ENCODE measurements at regions not wholly inside any gene's neighbourhood (a gene's known extent, or its start where the extent isn't known, plus 50 kb on each side); places are given as distances from the start of the nearest gene placed in this dataset.
A peak's percentile ranks its signal among the peaks of the same experiment; 100 is the strongest.

DNA sequence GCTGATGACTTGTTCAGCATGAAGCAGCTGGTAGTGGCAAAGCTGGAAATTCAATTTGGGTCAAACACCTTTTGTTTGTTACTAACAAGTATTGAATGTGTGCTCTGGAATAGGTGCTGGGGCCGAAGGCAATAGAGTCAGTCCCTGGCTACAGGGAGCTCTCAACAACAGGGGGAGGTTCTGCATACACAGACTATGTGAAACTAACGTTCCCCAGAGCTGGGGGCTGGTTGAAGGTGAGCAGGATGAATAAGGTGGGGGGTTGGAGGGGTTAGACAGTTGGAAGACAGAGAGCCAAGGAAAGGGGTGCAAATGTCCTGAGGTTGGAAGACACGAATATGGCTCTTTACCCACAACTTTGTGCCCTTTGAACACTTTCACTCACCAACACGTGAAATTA, 84.1 kb upstream of the PLPP4 start:
- DNase-seq (ENCODE audit: low spot score), result no peak

GRCh38 chr10:120375666-120376065, 81.4 kb upstream of the PLPP4 start:
- no peak for DNase-seq (ENCODE audit: low spot score)

- DNase-seq (ENCODE audit: low spot score), result no peak
Measured at GRCh38 chr10:120381931-120382330, 75.1 kb upstream of the PLPP4 start.

- DNase-seq (ENCODE audit: low spot score), result no peak
Measured at GRCh38 chr10:120382360-120382759, 74.7 kb upstream of the PLPP4 start.

DNA sequence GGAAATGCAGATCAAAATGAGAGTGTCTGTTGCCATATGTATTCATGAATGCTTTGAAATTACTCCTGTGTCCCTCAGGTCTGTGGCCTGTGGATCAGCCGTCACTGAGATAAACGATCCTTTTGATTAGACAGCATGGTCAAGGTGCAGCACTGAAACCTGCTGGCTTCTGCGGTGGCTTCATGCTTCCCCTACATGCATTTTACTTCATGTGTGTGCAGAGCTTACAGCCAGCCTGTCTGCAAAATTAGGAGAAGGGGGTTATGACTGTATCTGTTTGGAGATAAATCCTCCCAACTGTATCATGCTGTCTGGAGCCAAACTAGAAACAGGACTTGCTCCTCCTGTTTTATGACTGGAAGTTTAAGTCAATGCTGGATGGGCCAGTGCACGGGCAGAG, 71.0 kb upstream of the PLPP4 start:
- DNase-seq (ENCODE audit: low spot score), result no peak

DNA sequence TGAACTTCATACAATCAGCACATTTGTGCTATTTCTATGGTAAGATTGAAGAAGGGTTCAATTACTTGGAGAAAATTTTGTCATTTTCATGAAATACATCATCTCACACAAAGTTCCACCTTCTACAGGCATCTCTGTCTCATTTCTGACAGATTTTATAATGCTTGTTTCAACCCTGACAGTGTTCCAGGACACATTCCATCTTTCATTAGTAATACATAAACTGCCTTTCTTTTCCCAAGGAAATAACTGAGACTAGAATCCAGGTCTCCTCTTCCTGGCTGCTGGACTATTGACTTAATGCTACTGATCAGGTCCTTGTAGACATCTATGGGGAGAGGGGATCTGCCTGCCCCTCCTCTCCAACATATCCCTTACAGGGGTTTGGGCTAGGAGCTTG, 70.1 kb upstream of the PLPP4 start:
- no peak for DNase-seq (ENCODE audit: low spot score)

- peak; percentile 17 for DNase-seq (ENCODE audit: low spot score)
Measured at GRCh38 chr10:120387326-120387725, 69.7 kb upstream of the PLPP4 start.

DNA sequence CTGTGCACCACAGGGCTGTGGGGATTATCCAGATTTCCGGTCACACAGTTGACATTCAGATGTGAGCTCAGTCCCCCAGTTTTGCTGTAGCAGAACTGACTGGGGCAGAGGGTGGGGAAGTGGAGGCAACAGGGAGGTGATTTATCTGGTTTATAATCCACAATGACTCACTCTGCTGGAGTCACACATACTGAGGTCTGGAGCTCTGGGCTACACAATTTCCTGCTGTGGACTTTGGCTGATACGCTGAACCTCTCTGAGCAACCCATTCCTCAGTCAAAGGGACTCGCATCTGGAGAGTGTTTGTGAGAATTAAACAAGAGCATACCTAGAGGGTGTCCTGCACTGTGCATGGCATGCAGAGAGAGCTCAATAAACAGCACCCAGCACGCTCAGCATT, 64.8 kb upstream of the PLPP4 start:
- DNase-seq (ENCODE audit: low spot score), result no peak

- DNase-seq (ENCODE audit: low spot score), result no peak
Measured at GRCh38 chr10:120392671-120393079, 64.4 kb upstream of the PLPP4 start.

DNA sequence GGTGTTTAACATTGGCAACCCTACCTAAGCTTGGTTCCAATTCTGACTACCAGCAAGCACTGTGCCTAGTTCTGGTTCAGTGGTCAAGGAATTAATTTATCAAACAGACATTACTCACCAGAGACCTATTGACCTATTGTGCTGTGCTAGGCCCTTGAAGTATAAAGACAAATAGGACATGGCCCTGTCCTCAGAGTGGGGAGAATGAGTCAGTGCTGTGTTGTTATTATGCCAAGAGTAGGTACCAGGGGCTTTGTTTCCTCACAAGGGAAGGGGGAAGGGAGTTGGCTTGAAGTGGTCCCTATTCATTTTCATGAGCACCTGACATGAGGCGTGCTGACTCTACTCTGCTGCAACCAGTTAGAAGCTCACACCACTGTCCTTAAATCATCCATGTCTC, 62.6 kb upstream of the PLPP4 start:
- no peak for DNase-seq (ENCODE audit: low spot score)

DNA sequence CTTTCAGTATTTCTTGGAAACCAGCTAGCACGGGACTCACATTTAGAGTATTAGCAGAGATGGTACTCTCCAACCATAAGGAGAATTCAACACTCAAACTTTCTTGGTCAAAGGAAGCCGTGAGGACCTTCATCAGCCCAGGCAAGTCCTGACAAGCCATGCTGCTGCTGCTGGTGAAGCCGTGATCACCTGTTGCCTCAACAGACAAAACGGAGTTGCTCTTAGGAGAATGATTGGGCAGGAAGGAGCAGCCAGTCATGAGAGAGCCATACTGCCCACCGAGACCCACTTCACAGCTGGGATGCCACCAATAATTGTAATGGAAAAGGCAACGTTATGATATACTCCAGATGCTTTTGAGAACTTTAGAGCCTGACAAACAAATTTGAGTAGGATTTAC, 60.8 kb upstream of the PLPP4 start:
- DNase-seq (ENCODE audit: low spot score), result no peak

GRCh38 chr10:120398180-120398579, 58.8 kb upstream of the PLPP4 start:
- no peak for DNase-seq (ENCODE audit: low spot score)

DNA sequence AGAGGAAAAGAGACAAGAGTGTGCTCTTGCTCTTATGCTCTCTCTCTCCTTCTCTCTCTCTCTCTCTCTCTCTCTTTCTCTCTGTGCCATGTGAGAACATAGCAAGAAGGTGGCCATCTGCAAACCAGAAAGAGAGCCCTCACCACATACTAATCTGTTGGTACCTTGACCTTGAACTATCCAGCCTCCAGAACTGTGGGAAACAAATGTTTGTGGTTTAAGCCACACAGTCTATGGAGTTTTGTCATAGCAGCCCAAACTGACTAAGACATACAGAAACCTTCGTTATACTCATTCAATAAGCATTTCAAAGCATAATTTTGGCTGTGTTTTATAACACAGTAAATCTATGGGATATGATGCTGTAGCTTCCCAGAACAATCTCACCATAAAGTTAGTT, 56.4 kb upstream of the PLPP4 start:
- no peak for DNase-seq (ENCODE audit: low spot score)

GRCh38 chr10:120402147-120402766, 54.8 kb upstream of the PLPP4 start:
- no peak for DNase-seq (ENCODE audit: low spot score)

DNA sequence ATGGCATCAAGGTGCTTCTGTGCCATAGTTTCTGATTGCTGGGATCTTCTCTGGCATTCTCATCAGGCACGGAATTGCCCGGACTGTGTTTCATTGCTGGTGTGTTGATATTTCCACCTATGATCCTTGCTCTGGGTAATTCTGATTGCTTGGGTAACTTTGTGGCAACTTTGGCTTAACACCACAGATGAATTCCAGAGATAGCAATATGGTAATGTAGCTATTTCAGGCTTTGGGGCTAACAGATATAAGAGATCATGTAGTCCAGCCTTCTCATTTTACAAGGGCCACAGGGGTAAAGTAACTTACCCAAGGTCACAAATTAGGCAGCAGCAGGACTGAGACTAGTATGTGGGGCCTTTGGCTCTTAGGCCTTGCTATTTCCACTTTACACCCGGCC, 53.9 kb upstream of the PLPP4 start:
- no peak for DNase-seq (ENCODE audit: low spot score)

GRCh38 chr10:120406376-120406775, 50.7 kb upstream of the PLPP4 start:
- DNase-seq (ENCODE audit: low spot score), result no peak
